PC-3 (cell line): ENCODE measurements at regions not wholly inside any gene's neighbourhood (a gene's known extent, or its start where the extent isn't known, plus 50 kb on each side); places are given as distances from the start of the nearest gene placed in this dataset.

Experiments
- ATAC-seq: fragments of 200-7000 bp; cut with Tn5 transposase; 2 replicates; pipeline ENCODE4 v1.9.1; 2020; ENCODE audit warnings: mild to moderate bottlenecking, moderate library complexity
- BruUV-seq: library from RNA; stranded (reverse); fragments of 400-500 nt; replicated peaks from 2 replicates; lab custom pipeline; 2021; lab: Mats Ljungman, UMichigan
- CTCF ChIA-PET: fragments of 300-600 bp; sonication (Branson Sonifier 250); formaldehyde crosslinking; loops from one replicate; lab custom pipeline; 2022; ENCODE audit warnings: antibody characterized with exemption; lab: Charles Lee
- POLR2A ChIA-PET: fragments of 300-600 bp; sonication (Branson Sonifier 250); formaldehyde crosslinking; loops from one replicate; lab custom pipeline; 2022; ENCODE audit warnings: antibody characterized with exemption; ENCODE audit not compliant: unreplicated experiment; lab: Charles Lee
- DNase-seq: peaks from one replicate; pipeline ENCODE4 v3.0.0-alpha.2; 2015
- H2AFZ ChIP-seq: fragments of 300-600 bp; sonication (generic); 2 replicates; pipeline ENCODE4 v1.6.0; 2016; ENCODE audit warnings: antibody characterized with exemption, low read length
- H3F3A ChIP-seq: fragments of 300-600 bp; sonication (generic); one replicate; pipeline ENCODE4 v1.6.0; 2017; ENCODE audit warnings: antibody characterized with exemption, low read length, control low read depth, mild to moderate bottlenecking; ENCODE audit not compliant: unreplicated experiment
- H3K27ac ChIP-seq: fragments of 300-600 bp; sonication (generic); 2 replicates; pipeline ENCODE4 v1.5.1; 2016; ENCODE audit warnings: mild to moderate bottlenecking, low read length
- H3K27me3 ChIP-seq: fragments of 300-600 bp; sonication (generic); 2 replicates; pipeline ENCODE4 v1.6.1; 2016; ENCODE audit warnings: low read length, mixed read lengths
- H3K36me3 ChIP-seq: fragments of 300-600 bp; sonication (generic); 2 replicates; pipeline ENCODE4 v1.6.1; 2016; ENCODE audit warnings: low read depth, mixed run types, low read length, mixed read lengths
- H3K4me1 ChIP-seq: fragments of 300-600 bp; sonication (generic); 2 replicates; pipeline ENCODE4 v1.5.1; 2016; ENCODE audit warnings: low read length; ENCODE audit not compliant: insufficient read depth
- H3K4me2 ChIP-seq: fragments of 300-600 bp; sonication (generic); 2 replicates; pipeline ENCODE4 v1.6.0; 2016; ENCODE audit warnings: low read length
- H3K4me3 ChIP-seq: fragments of 300-600 bp; sonication (generic); 2 replicates; pipeline ENCODE4 v1.5.1; 2016; ENCODE audit warnings: mild to moderate bottlenecking, low read length, mixed read lengths
- H3K79me2 ChIP-seq: fragments of 300-600 bp; sonication (generic); 2 replicates; pipeline ENCODE4 v1.6.1; 2017; ENCODE audit warnings: low read length, mixed read lengths
- H3K9ac ChIP-seq: fragments of 300-600 bp; sonication (generic); 2 replicates; pipeline ENCODE4 v1.6.0; 2016; ENCODE audit warnings: mild to moderate bottlenecking, low read length
- H3K9me2 ChIP-seq: fragments of 300-600 bp; sonication (generic); replicated peaks from 2 replicates; pipeline ENCODE4 v1.6.1; 2016; ENCODE audit warnings: mixed run types, low read length, mixed read lengths
- H3K9me3 ChIP-seq: fragments of 300-600 bp; sonication (generic); 2 replicates; pipeline ENCODE4 v1.6.1; 2016; ENCODE audit warnings: low read length, mixed read lengths
- H4K20me1 ChIP-seq: fragments of 300-600 bp; sonication (generic); 2 replicates; pipeline ENCODE4 v1.6.1; 2016; ENCODE audit warnings: low read length, mixed read lengths
- EZH2 ChIP-seq: fragments of 300-600 bp; sonication (generic); IDR thresholded peaks from one replicate; pipeline ENCODE4 v1.6.1; 2017; ENCODE audit warnings: antibody characterized with exemption, mild to moderate bottlenecking, low read length; ENCODE audit not compliant: unreplicated experiment
- EZH2phosphoT487 ChIP-seq: fragments of 300-600 bp; sonication (generic); IDR thresholded peaks from 2 replicates; pipeline ENCODE4 v1.6.1; 2018; ENCODE audit warnings: mild to moderate bottlenecking, antibody characterized with exemption, low read length, borderline replicate concordance
- intact Hi-C: fragments of 100-400 bp; cut with micrococcal nuclease; formaldehyde crosslinking; loops from 2 replicates; pipeline ENCODE4 v1.9.0; 2023
- TF ChIP-seq, protein P1 (sequence below): fragments of 300-600 bp; sonication (generic); conservative IDR thresholded peaks from 2 replicates; pipeline ENCODE4 v1.5.1; 2017; ENCODE audit warnings: antibody characterized with exemption, low read depth, mild to moderate bottlenecking, low read length

DNA sequence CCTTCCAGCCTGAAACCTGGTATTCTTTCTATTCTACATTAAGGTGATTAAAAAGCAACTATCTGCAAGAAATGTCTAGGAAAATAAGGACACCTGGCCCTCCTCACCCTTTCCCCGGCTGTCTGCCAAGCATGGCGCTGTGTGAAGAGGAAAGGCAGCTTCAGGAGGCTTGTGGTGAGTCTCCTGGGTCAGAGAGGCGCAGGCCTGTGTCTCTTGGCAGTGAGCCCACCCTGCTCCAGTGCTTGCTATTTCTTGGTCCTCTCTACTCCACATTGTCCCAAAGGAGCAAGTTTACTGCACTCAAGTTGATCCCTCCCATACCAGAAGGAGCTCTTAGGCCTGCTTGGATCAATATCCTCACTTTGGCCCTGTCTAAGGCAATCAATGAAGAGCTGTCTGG lies 520.7 kb upstream of the B3GAT1 start:
- no TSS peak for BruUV-seq
- POLR2A ChIA-PET, result no interaction called here
- Histone ChIP-seq H2AFZ (no peak overlapping the region), H3K9me3 (peaks cover 10% of the 10 kb centered on the region; the same call in 1 of the 2 replicates), H3K4me2 (no peak overlapping the region), H3K9ac (no peak overlapping the region), H3F3A (no peaks in the 10 kb centered on the region), H3K4me3 (no peak overlapping the region), H3K27me3 (0 out of 2 replicates have a peak, but pooled peaks cover 6% of the 10 kb centered on the region), H4K20me1 (no peaks in the 10 kb centered on the region), H3K36me3 (no peaks in the 10 kb centered on the region), H3K4me1 (no peaks in the 10 kb centered on the region), H3K9me2 (no peaks in the 10 kb centered on the region), H3K79me2 (no peaks in the 10 kb centered on the region), H3K27ac (no peak overlapping the region)
- no peak for ATAC-seq
- CTCF ChIA-PET, result no interaction called here
- TF ChIP-seq EZH2 (no peak), EZH2phosphoT487 (no peak)
- TF ChIP-seq, protein P1, sequence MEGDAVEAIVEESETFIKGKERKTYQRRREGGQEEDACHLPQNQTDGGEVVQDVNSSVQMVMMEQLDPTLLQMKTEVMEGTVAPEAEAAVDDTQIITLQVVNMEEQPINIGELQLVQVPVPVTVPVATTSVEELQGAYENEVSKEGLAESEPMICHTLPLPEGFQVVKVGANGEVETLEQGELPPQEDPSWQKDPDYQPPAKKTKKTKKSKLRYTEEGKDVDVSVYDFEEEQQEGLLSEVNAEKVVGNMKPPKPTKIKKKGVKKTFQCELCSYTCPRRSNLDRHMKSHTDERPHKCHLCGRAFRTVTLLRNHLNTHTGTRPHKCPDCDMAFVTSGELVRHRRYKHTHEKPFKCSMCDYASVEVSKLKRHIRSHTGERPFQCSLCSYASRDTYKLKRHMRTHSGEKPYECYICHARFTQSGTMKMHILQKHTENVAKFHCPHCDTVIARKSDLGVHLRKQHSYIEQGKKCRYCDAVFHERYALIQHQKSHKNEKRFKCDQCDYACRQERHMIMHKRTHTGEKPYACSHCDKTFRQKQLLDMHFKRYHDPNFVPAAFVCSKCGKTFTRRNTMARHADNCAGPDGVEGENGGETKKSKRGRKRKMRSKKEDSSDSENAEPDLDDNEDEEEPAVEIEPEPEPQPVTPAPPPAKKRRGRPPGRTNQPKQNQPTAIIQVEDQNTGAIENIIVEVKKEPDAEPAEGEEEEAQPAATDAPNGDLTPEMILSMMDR, result no peak
- intact Hi-C loops, result no loop called here
- DNase-seq, result no peak

DNA sequence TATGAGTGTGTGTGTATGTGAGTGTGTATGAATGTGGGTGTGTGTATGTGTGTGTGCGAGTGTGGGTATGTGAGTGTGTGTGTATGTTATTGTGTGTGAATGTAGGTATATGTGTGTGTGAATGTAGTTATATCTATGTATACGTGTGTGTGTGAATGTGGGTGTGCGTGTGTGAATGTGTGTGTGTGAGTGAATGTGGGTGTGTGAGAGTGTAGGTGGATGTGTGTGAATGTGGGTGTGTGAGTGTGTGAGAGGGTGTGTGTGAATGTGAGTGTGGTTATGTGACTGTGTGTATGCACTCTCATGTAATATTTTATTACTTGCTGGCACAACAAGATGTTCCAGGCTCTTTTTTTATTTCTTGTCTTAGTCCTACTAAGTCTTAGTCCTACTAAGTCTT lies 513.4 kb upstream of the B3GAT1 start:
- intact Hi-C loops, result no loop called here
- TF ChIP-seq EZH2phosphoT487, result no peak
- TF ChIP-seq, protein P1, result no peak
- TF ChIP-seq EZH2, result no peak
- no peaks in the 10 kb centered on the region for H3K79me2 ChIP-seq

DNA sequence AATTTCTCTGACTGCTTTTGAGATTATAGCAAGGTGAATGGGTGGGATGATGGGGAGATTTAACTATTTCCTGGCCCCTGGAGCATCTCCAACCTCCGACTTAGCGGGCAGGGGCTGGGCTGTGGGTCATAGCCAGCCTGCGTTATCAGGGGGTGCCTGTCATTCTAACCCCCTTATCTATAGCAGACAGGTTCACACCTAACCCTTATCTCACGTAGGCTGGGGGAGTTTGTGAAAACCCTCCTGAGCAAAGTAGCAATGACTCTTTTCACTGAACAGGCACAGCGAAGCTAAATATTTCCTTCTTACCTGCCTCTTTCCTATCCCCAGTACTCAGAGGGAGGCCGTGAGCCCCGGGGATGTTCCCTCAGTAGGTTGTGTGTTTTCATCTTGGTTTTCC lies 511.4 kb upstream of the B3GAT1 start:
- intact Hi-C loops, result no loop called here
- H3F3A ChIP-seq, result no peaks in the 10 kb centered on the region
- no TSS peak for BruUV-seq
- peaks cover 16% of the 10 kb centered on the region; the same call in 1 of the 2 replicates for H3K27me3 ChIP-seq
- ATAC-seq, result no peak
- no peaks in the 10 kb centered on the region for H4K20me1 ChIP-seq
- no peaks in the 10 kb centered on the region for H3K36me3 ChIP-seq
- H3K4me3 ChIP-seq, result no peak overlapping the region
- no peaks in the 10 kb centered on the region for H3K4me1 ChIP-seq
- TF ChIP-seq EZH2phosphoT487, result no peak
- TF ChIP-seq, protein P1, result no peak
- TF ChIP-seq EZH2, result no peak
- no peak for DNase-seq
- H3K4me2 ChIP-seq, result no peak overlapping the region
- H3K9me2 ChIP-seq, result no peaks in the 10 kb centered on the region
- POLR2A ChIA-PET, result no interaction called here
- no peak overlapping the region for H3K27ac ChIP-seq
- H3K9me3 ChIP-seq, result peaks cover 11% of the 10 kb centered on the region; the same call in 1 of the 2 replicates
- CTCF ChIA-PET, result no interaction called here
- no peaks in the 10 kb centered on the region for H3K79me2 ChIP-seq
- no peak overlapping the region for H2AFZ ChIP-seq
- no peak overlapping the region for H3K9ac ChIP-seq

More for the DNA sequence above, 513.4 kb upstream of the B3GAT1 start:
- Histone ChIP-seq H3K27me3 (peaks cover 10% of the 10 kb centered on the region; the same call in 1 of the 2 replicates), H3K36me3 (no peaks in the 10 kb centered on the region), H3K4me3 (no peak overlapping the region), H3K9ac (no peak overlapping the region), H3K9me3 (0 out of 2 replicates have a peak, but pooled peaks cover 11% of the 10 kb centered on the region), H3K4me2 (no peak overlapping the region), H3K27ac (no peak overlapping the region), H3K9me2 (no peaks in the 10 kb centered on the region), H3F3A (no peaks in the 10 kb centered on the region), H4K20me1 (no peaks in the 10 kb centered on the region), H3K4me1 (no peaks in the 10 kb centered on the region), H2AFZ (no peak overlapping the region)
- DNase-seq, result no peak
- CTCF ChIA-PET, result no interaction called here
- no peak for ATAC-seq
- BruUV-seq, result no TSS peak
- POLR2A ChIA-PET, result no interaction called here
